ENCODE measurements at regions not wholly inside any gene's neighbourhood (a gene's known extent, or its start where the extent isn't known, plus 50 kb on each side); places are given as distances from the start of the nearest gene placed in this dataset.

DNA sequence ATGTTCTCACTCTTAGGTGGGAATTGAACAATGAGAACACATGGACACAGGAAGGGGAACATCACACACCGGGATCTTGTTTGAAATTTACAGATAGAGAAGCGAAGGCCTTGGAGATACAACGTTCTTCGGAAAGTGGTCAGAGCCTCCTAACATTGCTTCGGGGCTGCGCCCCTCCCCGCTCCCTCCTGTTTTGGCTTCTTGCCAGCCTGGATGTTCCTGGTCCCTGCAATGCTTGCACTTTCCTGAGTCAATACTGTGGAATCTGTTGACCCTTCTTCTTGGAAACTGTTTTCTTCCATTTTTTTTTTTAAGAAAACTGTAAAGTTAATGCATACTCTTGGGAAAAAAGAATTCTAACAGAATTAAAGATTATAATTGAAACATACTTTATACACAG is 360.8 kb downstream of the SOCS6 start:
- no peak for TF ChIP-seq CTCF (IDR thresholded peaks at IDR 0.05; ENCODE audit: extremely low read depth, missing control alignments)
- DNase-seq (ENCODE audit: low spot score), result no peak

DNA sequence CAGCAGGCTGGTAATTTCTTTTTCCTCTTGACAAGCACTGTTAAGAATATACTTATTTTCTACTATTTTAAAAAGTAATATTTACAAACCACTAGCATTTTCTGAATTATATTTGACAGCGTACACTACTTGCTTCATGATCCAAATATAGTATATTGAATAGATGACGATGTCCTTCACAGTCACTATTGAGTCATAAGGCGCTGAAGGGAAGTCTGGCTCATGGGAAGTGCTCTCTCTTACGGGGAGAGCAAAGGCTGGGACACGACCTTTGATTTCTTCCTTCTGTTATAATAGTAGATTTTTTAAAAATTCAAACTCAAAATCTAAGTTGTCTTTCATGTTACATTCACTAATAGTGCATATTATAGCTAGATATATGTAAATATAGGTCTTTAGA is 357.1 kb downstream of the SOCS6 start:
- DNase-seq (ENCODE audit: low spot score), result no peak
- TF ChIP-seq CTCF (IDR thresholded peaks at IDR 0.05; ENCODE audit: extremely low read depth, missing control alignments), result no peak

GRCh38 chr18:70643812-70644211 is 355.0 kb downstream of the SOCS6 start:
- DNase-seq (ENCODE audit: low spot score), result no peak
- TF ChIP-seq CTCF (IDR thresholded peaks at IDR 0.05; ENCODE audit: extremely low read depth, missing control alignments), result no peak

DNA sequence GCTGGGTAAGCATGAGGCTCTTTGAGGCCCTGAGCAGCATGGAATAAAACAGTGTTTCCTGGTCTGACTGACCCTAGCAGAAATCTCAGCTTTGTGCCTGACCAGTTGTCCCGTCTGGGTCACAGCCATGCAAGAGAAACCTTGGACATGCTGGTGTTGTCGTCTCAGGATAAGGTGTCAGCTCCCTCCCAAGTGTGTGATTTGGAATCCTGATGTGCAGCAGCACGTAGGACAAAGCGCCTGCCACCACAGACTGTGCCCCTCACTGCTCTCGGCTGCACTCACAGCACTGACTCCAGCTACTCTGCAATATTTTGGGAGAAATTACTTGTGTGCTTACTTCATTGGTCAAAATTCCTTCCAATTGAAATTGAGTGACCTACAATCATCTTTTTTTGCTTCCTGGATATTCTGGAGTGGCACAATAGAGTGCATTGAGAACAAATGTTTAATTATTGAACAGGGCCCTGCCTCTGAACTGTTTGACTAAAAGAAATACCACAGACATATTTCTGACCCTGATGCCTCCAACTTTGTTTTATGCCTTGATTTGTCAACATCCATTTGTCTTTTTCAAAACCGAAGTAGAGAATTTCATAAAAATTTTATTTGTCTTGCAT is 352.4 kb downstream of the SOCS6 start:
- no peak for DNase-seq (ENCODE audit: low spot score)
- no peak for TF ChIP-seq CTCF (IDR thresholded peaks at IDR 0.05; ENCODE audit: extremely low read depth, missing control alignments)

GRCh38 chr18:70640336-70640887 is 351.6 kb downstream of the SOCS6 start:
- DNase-seq (ENCODE audit: low spot score), result no peak

GRCh38 chr18:70636991-70637390 is 348.1 kb downstream of the SOCS6 start:
- TF ChIP-seq CTCF (IDR thresholded peaks at IDR 0.05; ENCODE audit: extremely low read depth, missing control alignments), result no peak
- DNase-seq (ENCODE audit: low spot score), result no peak

More at GRCh38 chr18:70640336-70640887, 351.6 kb downstream of the SOCS6 start:
- TF ChIP-seq CTCF (IDR thresholded peaks at IDR 0.05; ENCODE audit: extremely low read depth, missing control alignments), result no peak

DNA sequence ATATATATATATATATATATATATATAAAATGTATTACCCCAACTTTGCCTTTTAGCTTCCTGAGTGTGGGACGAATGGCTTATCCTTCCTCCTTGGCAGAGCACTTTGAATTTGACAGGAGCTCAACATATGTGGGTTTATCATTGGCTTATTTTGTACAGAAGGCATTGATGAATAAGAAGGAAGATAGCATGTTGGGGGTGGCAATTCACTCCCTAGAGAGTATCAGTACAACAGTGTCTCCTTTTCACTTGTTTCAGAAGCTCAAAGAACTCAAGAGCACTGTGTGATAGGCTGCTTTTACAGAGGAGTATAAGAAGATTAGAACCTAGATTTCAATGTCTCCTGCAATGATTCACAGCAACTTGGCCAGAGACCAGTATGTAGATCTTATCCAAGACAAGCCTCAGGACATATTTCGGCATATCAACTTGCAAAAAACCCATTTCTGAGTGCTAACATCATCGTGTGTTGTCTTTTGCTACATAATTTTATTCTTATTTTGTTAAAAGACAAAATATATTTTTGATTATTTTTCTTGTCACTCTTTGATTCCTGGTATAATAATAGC is 345.8 kb downstream of the SOCS6 start:
- no peak for DNase-seq (ENCODE audit: low spot score)
- TF ChIP-seq CTCF (IDR thresholded peaks at IDR 0.05; ENCODE audit: extremely low read depth, missing control alignments), result no peak
